GM12878 (cell line): ENCODE measurements at regions not wholly inside any gene's neighbourhood (a gene's known extent, or its start where the extent isn't known, plus 50 kb on each side); places are given as distances from the start of the nearest gene placed in this dataset.

Source experiments
- ATAC-seq: fragments of 200-7000 bp; cut with Tn5 transposase; 3 replicates; pipeline ENCODE4 v1.9.1; 2020; ENCODE audit warnings: mild to moderate bottlenecking, moderate library complexity
- BruUV-seq: library from RNA; stranded (reverse); fragments of 400-500 nt; replicated peaks from 2 replicates; lab custom pipeline; 2021; lab: Mats Ljungman, UMichigan
- CTCF ChIA-PET: fragments of 300-600 bp; sonication (Branson Sonifier 250); formaldehyde crosslinking; extraction: SDS; loops from one replicate; lab custom pipeline; 2021; ENCODE audit warnings: inconsistent platforms; lab: Yijun Ruan, JAX
- POLR2A ChIA-PET: fragments of 350-600 bp; formaldehyde crosslinking; extraction: SDS; loops from one replicate; lab custom pipeline; 2021; ENCODE audit warnings: inconsistent platforms; lab: Charles Lee
- RAD21 ChIA-PET: fragments of 300-600 bp; sonication (Branson Sonifier 250); formaldehyde crosslinking; loops from one replicate; lab custom pipeline; 2023; ENCODE audit warnings: antibody characterized with exemption; ENCODE audit not compliant: unreplicated experiment; lab: Charles Lee
- SMC1A ChIA-PET: fragments of 300-600 bp; sonication (Branson Sonifier 250); formaldehyde crosslinking; loops from one replicate; lab custom pipeline; 2023; ENCODE audit not compliant: unreplicated experiment, uncharacterized antibody; lab: Charles Lee
- DNase-seq: peaks from one replicate; pipeline ENCODE4 v3.0.0-alpha.2; 2011; ENCODE audit warnings: low read depth, low spot score
- FAIRE-seq: peaks from 3 replicates; lab custom pipeline; 2011; peaks lifted over from hg19 to GRCh38; lab: Jason Lieb, UNC
- H2AFZ ChIP-seq: 2 replicates; pipeline ENCODE4 v1.6.0; 2011; ENCODE audit warnings: low read depth, low read length, control low read depth; ENCODE audit not compliant: control insufficient read depth
- H3K27ac ChIP-seq: 2 replicates; pipeline ENCODE4 v1.5.1; 2011; ENCODE audit warnings: control low read depth; ENCODE audit not compliant: control insufficient read depth, insufficient read depth
- H3K27me3 ChIP-seq, 2 experiments: replicated peaks in 1 of 2; 2 replicates each; pipeline versions ENCODE4 v1.6.0 to v1.6.1; 2011; ENCODE audit warnings: low read length in 1 of 2; ENCODE audit not compliant: control insufficient read depth in 2 of 2, insufficient read depth in 2 of 2
- H3K36me3 ChIP-seq, 2 experiments: 2 replicates each; pipeline ENCODE4 v1.5.1; 2011; ENCODE audit warnings: low read length in 1 of 2; ENCODE audit not compliant: control insufficient read depth in 2 of 2, insufficient read depth in 2 of 2
- H3K4me1 ChIP-seq: 2 replicates; pipeline ENCODE4 v1.6.1; 2011; ENCODE audit warnings: mild to moderate bottlenecking, low read length, moderate library complexity, mixed read lengths; ENCODE audit not compliant: control insufficient read depth, insufficient read depth
- H3K4me2 ChIP-seq: 2 replicates; pipeline ENCODE4 v1.6.0; 2011; ENCODE audit warnings: control low read depth; ENCODE audit not compliant: control insufficient read depth, insufficient read depth
- H3K4me3 ChIP-seq: fragments of 200-600 bp; sonication (generic); 2 replicates; pipeline ENCODE4 v1.5.1; 2016
- H3K79me2 ChIP-seq: 2 replicates; pipeline ENCODE4 v1.6.0; 2011; ENCODE audit warnings: low read length; ENCODE audit not compliant: control insufficient read depth, insufficient read depth
- H3K9ac ChIP-seq: 2 replicates; pipeline ENCODE4 v1.8.0; 2011; ENCODE audit warnings: low read length, control low read depth, mixed read lengths; ENCODE audit not compliant: control insufficient read depth, insufficient read depth
- H3K9me3 ChIP-seq: replicated peaks from 3 replicates; pipeline ENCODE4 v1.5.1; 2011; ENCODE audit warnings: mild to moderate bottlenecking, low read length; ENCODE audit not compliant: control insufficient read depth, insufficient read depth
- H4K20me1 ChIP-seq: 2 replicates; pipeline ENCODE4 v1.6.0; 2011; ENCODE audit not compliant: control insufficient read depth, insufficient read depth
- MEF2B ChIP-seq: fragments of 450-650 bp; IDR thresholded peaks from 2 replicates; pipeline ENCODE4 v1.6.1; 2018; ENCODE audit warnings: mild to moderate bottlenecking, moderate library complexity; ENCODE audit not compliant: partially characterized antibody, poor library complexity, severe bottlenecking
- RUNX3 ChIP-seq: IDR thresholded peaks from 2 replicates; pipeline ENCODE4 v1.6.1; 2012; ENCODE audit warnings: low read length, inconsistent platforms
- WGBS: methylation state at CpG from one replicate; pipeline ENCODE4 v1.1.6; 2016; ENCODE audit warnings: low lambda C conversion rate; ENCODE audit not compliant: insufficient replicate concordance, insufficient coverage; ENCODE audit errors: missing lambda C conversion rate; 5-methylcytosine and 5-hydroxymethylcytosine counted together
- in situ Hi-C: fragments of 300-500 bp; cut with MboI; formaldehyde crosslinking; loops from 9 replicates; pipeline ENCODE4 v1.14.3; 2018; ENCODE audit warnings: mixed read lengths
- intact Hi-C: fragments of 100-400 bp; cut with micrococcal nuclease; formaldehyde crosslinking; loops from one replicate; pipeline ENCODE4 v1.14.2; 2022; ENCODE audit not compliant: unreplicated experiment
- TF ChIP-seq, protein P1 (sequence below): fragments of 450-650 bp; IDR thresholded peaks from 2 replicates; pipeline ENCODE4 v1.6.1; 2018; ENCODE audit warnings: mild to moderate bottlenecking, low read depth, moderate library complexity; ENCODE audit not compliant: partially characterized antibody
- TF ChIP-seq, protein P2 (sequence below): IDR thresholded peaks from 2 replicates; pipeline ENCODE4 v1.6.1; 2011; ENCODE audit warnings: mild to moderate bottlenecking, low read depth, low read length, moderate library complexity; ENCODE audit not compliant: insufficient replicate concordance

DNA sequence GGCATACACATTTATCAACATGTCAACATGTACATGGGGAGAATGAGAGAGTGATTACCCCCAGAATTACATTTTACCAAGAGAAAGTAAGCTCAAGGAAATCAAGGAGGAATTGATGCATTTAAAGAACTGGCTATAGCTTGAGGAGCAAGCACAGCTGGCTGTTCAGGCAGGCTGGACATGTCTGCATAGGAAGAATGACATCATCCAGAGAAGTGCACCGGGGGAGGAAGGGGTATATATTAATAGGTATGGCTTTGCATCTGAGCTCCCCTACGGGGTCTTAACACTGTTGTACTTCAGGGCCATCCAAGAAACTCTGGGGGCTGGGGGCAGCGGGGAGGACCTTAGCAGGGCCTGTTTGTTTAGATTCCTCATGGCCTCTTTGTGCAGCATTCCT is 222.4 kb upstream of the VCX start:
- no peaks in the 10 kb centered on the region for H3K36me3 ChIP-seq
- ChIA-PET SMC1A (interaction anchor here (0.6 kb wide), 1 partner anchor 58 kb away, joined by 3 read pairs; no protein-coding TSS in a partner anchor), POLR2A (no interaction called here)
- no peaks in the 10 kb centered on the region for H3K4me1 ChIP-seq
- H3K79me2 ChIP-seq: no peaks in the 10 kb centered on the region
- no peak for DNase-seq
- H3K9ac ChIP-seq: no peak overlapping the region
- in situ Hi-C loops: no loop called here
- no peaks in the 10 kb centered on the region for H3K9me3 ChIP-seq
- TF ChIP-seq, protein P1, sequence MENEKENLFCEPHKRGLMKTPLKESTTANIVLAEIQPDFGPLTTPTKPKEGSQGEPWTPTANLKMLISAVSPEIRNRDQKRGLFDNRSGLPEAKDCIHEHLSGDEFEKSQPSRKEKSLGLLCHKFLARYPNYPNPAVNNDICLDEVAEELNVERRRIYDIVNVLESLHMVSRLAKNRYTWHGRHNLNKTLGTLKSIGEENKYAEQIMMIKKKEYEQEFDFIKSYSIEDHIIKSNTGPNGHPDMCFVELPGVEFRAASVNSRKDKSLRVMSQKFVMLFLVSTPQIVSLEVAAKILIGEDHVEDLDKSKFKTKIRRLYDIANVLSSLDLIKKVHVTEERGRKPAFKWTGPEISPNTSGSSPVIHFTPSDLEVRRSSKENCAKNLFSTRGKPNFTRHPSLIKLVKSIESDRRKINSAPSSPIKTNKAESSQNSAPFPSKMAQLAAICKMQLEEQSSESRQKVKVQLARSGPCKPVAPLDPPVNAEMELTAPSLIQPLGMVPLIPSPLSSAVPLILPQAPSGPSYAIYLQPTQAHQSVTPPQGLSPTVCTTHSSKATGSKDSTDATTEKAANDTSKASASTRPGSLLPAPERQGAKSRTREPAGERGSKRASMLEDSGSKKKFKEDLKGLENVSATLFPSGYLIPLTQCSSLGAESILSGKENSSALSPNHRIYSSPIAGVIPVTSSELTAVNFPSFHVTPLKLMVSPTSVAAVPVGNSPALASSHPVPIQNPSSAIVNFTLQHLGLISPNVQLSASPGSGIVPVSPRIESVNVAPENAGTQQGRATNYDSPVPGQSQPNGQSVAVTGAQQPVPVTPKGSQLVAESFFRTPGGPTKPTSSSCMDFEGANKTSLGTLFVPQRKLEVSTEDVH: no peak
- TF ChIP-seq, protein P2, sequence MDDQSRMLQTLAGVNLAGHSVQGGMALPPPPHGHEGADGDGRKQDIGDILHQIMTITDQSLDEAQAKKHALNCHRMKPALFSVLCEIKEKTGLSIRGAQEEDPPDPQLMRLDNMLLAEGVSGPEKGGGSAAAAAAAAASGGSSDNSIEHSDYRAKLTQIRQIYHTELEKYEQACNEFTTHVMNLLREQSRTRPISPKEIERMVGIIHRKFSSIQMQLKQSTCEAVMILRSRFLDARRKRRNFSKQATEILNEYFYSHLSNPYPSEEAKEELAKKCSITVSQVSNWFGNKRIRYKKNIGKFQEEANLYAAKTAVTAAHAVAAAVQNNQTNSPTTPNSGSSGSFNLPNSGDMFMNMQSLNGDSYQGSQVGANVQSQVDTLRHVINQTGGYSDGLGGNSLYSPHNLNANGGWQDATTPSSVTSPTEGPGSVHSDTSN: no peak
- TF ChIP-seq RUNX3 (no peak), MEF2B (no peak)
- TF ChIP-seq, all 136 proteins: peak for 0
- 3% methylated on average over 3 of the region's 3 CpGs for WGBS
- intact Hi-C loops: no loop called here
- ATAC-seq (no peak), FAIRE-seq (no peak)
- BruUV-seq: no TSS peak
- RAD21 ChIA-PET: no interaction called here
- CTCF ChIA-PET: no interaction called here
- Histone ChIP-seq H3K4me3 (no peak overlapping the region), H4K20me1 (no peaks in the 10 kb centered on the region), H3K27me3 (no peaks in the 10 kb centered on the region), H2AFZ (no peak overlapping the region), H3K4me2 (no peak overlapping the region), H3K27ac (no peak overlapping the region)
